ENCODE measurements at regions not wholly inside any gene's neighbourhood (a gene's known extent, or its start where the extent isn't known, plus 50 kb on each side); places are given as distances from the start of the nearest gene placed in this dataset.

GRCh38 chr2:242051463-242051862 is 181.9 kb downstream of the RTP5 start:
- TF ChIP-seq MYC (IDR thresholded peaks at IDR 0.05; ENCODE audit: low read depth, low read length) (no peak), MAX (IDR thresholded peaks at IDR 0.05; ENCODE audit: low read depth, low read length) (no peak), POLR2A (IDR thresholded peaks at IDR 0.05; ENCODE audit: extremely low read depth, insufficient read length) (no peak), CTCF (IDR thresholded peaks at IDR 0.05; ENCODE audit: low read depth, low read length) (no peak)
- H3K4me3 ChIP-seq (ENCODE audit: low read depth, low read length), result no peak overlapping the region
- no peak for DNase-seq (ENCODE audit: low read depth)

- TF ChIP-seq CTCF (IDR thresholded peaks at IDR 0.05; ENCODE audit: low read depth, low read length) (no peak), POLR2A (IDR thresholded peaks at IDR 0.05; ENCODE audit: extremely low read depth, insufficient read length) (no peak), MAX (IDR thresholded peaks at IDR 0.05; ENCODE audit: low read depth, low read length) (no peak), MYC (IDR thresholded peaks at IDR 0.05; ENCODE audit: low read depth, low read length) (no peak)
- H3K4me3 ChIP-seq (ENCODE audit: low read depth, low read length), result no peak overlapping the region
- DNase-seq (ENCODE audit: low read depth), result no peak
These were observed 182.9 kb downstream of the RTP5 start for GRCh38 chr2:242052421-242052820.

GRCh38 chr2:242053921-242054320 is 184.4 kb downstream of the RTP5 start:
- TF ChIP-seq POLR2A (IDR thresholded peaks at IDR 0.05; ENCODE audit: extremely low read depth, insufficient read length) (no peak), CTCF (IDR thresholded peaks at IDR 0.05; ENCODE audit: low read depth, low read length) (no peak), MAX (IDR thresholded peaks at IDR 0.05; ENCODE audit: low read depth, low read length) (no peak), MYC (IDR thresholded peaks at IDR 0.05; ENCODE audit: low read depth, low read length) (no peak)
- no peak overlapping the region for H3K4me3 ChIP-seq (ENCODE audit: low read depth, low read length)
- DNase-seq (ENCODE audit: low read depth), result no peak

GRCh38 chr2:242054406-242054805 is 184.9 kb downstream of the RTP5 start:
- no peak for TF ChIP-seq POLR2A (IDR thresholded peaks at IDR 0.05; ENCODE audit: extremely low read depth, insufficient read length)
- no peak for TF ChIP-seq CTCF (IDR thresholded peaks at IDR 0.05; ENCODE audit: low read depth, low read length)
- TF ChIP-seq MAX (IDR thresholded peaks at IDR 0.05; ENCODE audit: low read depth, low read length), result no peak
- H3K4me3 ChIP-seq (ENCODE audit: low read depth, low read length), result no peak overlapping the region
- DNase-seq (ENCODE audit: low read depth), result no peak

GRCh38 chr2:242054881-242055801 is 185.6 kb downstream of the RTP5 start:
- no peak for TF ChIP-seq MAX (IDR thresholded peaks at IDR 0.05; ENCODE audit: low read depth, low read length)
- TF ChIP-seq POLR2A (IDR thresholded peaks at IDR 0.05; ENCODE audit: extremely low read depth, insufficient read length), result no peak
- TF ChIP-seq CTCF (IDR thresholded peaks at IDR 0.05; ENCODE audit: low read depth, low read length), result no peak
- TF ChIP-seq MYC (IDR thresholded peaks at IDR 0.05; ENCODE audit: low read depth, low read length), result no peak
- no peak overlapping the region for H3K4me3 ChIP-seq (ENCODE audit: low read depth, low read length)
- no peak for DNase-seq (ENCODE audit: low read depth)
